OCI-LY3 (cell line): ENCODE measurements at regions not wholly inside any gene's neighbourhood (a gene's known extent, or its start where the extent isn't known, plus 50 kb on each side); places are given as distances from the start of the nearest gene placed in this dataset.

Experiments
- H2AFZ ChIP-seq: fragments of 200-600, 300-600 bp; shearing (Covaris generic); 2 replicates; pipeline ENCODE4 v1.6.0; 2014; ENCODE audit warnings: antibody characterized with exemption, low read depth, low read length
- H3K27ac ChIP-seq: fragments of 200-600, 300-600 bp; sonication (generic); 2 replicates; pipeline ENCODE4 v1.5.1; 2014; ENCODE audit warnings: mild to moderate bottlenecking, low read length, moderate library complexity, mixed read lengths
- H3K27me3 ChIP-seq: fragments of 200-600, 300-600 bp; sonication (generic); 2 replicates; pipeline ENCODE4 v1.6.1; 2014; ENCODE audit warnings: low read depth, low read length, mixed read lengths
- H3K36me3 ChIP-seq: fragments of 200-600, 300-600 bp; sonication (generic); replicated peaks from 2 replicates; pipeline ENCODE3; 2014; ENCODE audit warnings: low read depth, low read length, mixed read lengths
- H3K4me1 ChIP-seq: fragments of 300-600, 200-600 bp; sonication (generic); 2 replicates; pipeline ENCODE4 v1.6.1; 2014; ENCODE audit warnings: low read length, mixed read lengths
- H3K4me2 ChIP-seq: fragments of 200-600, 300-600 bp; sonication (generic); 2 replicates; pipeline ENCODE4 v1.6.1; 2014; ENCODE audit warnings: low read length, mixed read lengths
- H3K4me3 ChIP-seq: fragments of 300-600, 200-600 bp; sonication (generic); 2 replicates; pipeline ENCODE4 v1.5.1; 2014; ENCODE audit warnings: antibody characterized with exemption, mild to moderate bottlenecking, low read length, moderate library complexity
- H3K79me2 ChIP-seq: fragments of 300-600, 200-600 bp; shearing (Covaris generic); 2 replicates; pipeline ENCODE4 v1.6.1; 2014; ENCODE audit warnings: mild to moderate bottlenecking, low read length, mixed read lengths
- H3K9ac ChIP-seq: fragments of 300-600, 200-600 bp; shearing (Covaris generic); 2 replicates; pipeline ENCODE4 v1.6.0; 2014; ENCODE audit warnings: mild to moderate bottlenecking, low read length, moderate library complexity
- H3K9me3 ChIP-seq: fragments of 200-600, 300-600 bp; shearing (Covaris generic); 2 replicates; pipeline ENCODE4 v1.6.1; 2014; ENCODE audit warnings: low read length, mixed read lengths; ENCODE audit not compliant: insufficient read depth
- H4K20me1 ChIP-seq: fragments of 200-600, 300-600 bp; sonication (generic); 2 replicates; pipeline ENCODE4 v1.6.1; 2016; ENCODE audit warnings: low read length, mixed read lengths; ENCODE audit not compliant: insufficient read depth
- EZH2phosphoT487 ChIP-seq: fragments of 200-600 bp; shearing (Covaris generic); IDR thresholded peaks from 2 replicates; pipeline ENCODE4 v1.6.1; 2018; ENCODE audit warnings: antibody characterized with exemption, mixed run types, low read depth
- TF ChIP-seq, protein P1 (sequence below): fragments of 200-600, 300-600 bp; sonication (generic); IDR thresholded peaks from 2 replicates; pipeline ENCODE4 v1.5.1; 2014; ENCODE audit warnings: antibody characterized with exemption, low read length, low read depth

- Histone ChIP-seq H3K36me3 (no peaks in the 10 kb centered on the region), H3K9me3 (no peaks in the 10 kb centered on the region), H3K4me3 (no peak overlapping the region), H3K9ac (no peak overlapping the region), H3K27me3 (0 out of 2 replicates have a peak, but pooled peaks cover 2% of the 10 kb centered on the region), H4K20me1 (no peaks in the 10 kb centered on the region), H3K79me2 (no peaks in the 10 kb centered on the region), H3K27ac (no peak overlapping the region), H3K4me1 (peaks cover 21% of the 10 kb centered on the region), H2AFZ (no peak overlapping the region), H3K4me2 (no peak overlapping the region)
- no peak for TF ChIP-seq EZH2phosphoT487
- TF ChIP-seq, protein P1, sequence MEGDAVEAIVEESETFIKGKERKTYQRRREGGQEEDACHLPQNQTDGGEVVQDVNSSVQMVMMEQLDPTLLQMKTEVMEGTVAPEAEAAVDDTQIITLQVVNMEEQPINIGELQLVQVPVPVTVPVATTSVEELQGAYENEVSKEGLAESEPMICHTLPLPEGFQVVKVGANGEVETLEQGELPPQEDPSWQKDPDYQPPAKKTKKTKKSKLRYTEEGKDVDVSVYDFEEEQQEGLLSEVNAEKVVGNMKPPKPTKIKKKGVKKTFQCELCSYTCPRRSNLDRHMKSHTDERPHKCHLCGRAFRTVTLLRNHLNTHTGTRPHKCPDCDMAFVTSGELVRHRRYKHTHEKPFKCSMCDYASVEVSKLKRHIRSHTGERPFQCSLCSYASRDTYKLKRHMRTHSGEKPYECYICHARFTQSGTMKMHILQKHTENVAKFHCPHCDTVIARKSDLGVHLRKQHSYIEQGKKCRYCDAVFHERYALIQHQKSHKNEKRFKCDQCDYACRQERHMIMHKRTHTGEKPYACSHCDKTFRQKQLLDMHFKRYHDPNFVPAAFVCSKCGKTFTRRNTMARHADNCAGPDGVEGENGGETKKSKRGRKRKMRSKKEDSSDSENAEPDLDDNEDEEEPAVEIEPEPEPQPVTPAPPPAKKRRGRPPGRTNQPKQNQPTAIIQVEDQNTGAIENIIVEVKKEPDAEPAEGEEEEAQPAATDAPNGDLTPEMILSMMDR = no peak
Observed at GRCh38 chr2:118227698-118228508, 139.6 kb downstream of the INSIG2 start.

GRCh38 chr2:118225666-118226065 is 137.4 kb downstream of the INSIG2 start:
- no peak for TF ChIP-seq EZH2phosphoT487
- TF ChIP-seq, protein P1 = no peak
- Histone ChIP-seq H3K4me3 (no peak overlapping the region), H3K9ac (no peak overlapping the region), H3K27me3 (peaks cover 3% of the 10 kb centered on the region; the same call in 1 of the 2 replicates), H3K4me2 (no peak overlapping the region), H3K36me3 (no peaks in the 10 kb centered on the region), H4K20me1 (no peaks in the 10 kb centered on the region), H3K9me3 (no peaks in the 10 kb centered on the region), H3K79me2 (no peaks in the 10 kb centered on the region), H2AFZ (no peak overlapping the region), H3K27ac (no peak overlapping the region), H3K4me1 (peaks cover 30% of the 10 kb centered on the region)

DNA sequence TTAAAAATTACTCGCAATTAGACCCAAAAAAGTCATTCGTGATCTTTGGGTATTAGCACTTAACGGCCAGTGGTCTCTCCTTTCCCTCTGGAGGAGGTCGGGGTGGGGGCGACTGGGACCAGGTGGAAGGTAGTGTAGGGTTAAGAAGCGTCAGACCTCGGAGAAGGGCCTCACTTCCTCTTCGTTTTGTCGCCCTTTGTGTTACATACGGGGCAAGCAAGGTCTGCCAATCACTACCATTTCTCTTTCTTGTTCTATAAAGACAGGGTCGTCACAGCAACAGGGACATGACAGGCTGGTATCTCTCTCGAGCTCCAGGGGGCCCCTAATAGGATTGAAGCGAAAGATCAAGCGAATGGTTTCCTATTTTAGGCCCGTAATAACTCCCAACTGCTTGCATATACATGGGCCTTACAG is 136.6 kb downstream of the INSIG2 start:
- Histone ChIP-seq H3K36me3 (no peaks in the 10 kb centered on the region), H3K4me3 (peak overlapping the region; percentile 87), H3K27ac (no peak overlapping the region), H4K20me1 (no peaks in the 10 kb centered on the region), H3K4me1 (peaks cover 30% of the 10 kb centered on the region), H3K79me2 (no peaks in the 10 kb centered on the region), H2AFZ (peak overlapping the region; percentile 66), H3K27me3 (peaks cover 5% of the 10 kb centered on the region; the same call in 1 of the 2 replicates), H3K9ac (peak overlapping the region; percentile 68), H3K4me2 (peak overlapping the region; percentile 99), H3K9me3 (no peaks in the 10 kb centered on the region)
- TF ChIP-seq, protein P1 = no peak

DNA sequence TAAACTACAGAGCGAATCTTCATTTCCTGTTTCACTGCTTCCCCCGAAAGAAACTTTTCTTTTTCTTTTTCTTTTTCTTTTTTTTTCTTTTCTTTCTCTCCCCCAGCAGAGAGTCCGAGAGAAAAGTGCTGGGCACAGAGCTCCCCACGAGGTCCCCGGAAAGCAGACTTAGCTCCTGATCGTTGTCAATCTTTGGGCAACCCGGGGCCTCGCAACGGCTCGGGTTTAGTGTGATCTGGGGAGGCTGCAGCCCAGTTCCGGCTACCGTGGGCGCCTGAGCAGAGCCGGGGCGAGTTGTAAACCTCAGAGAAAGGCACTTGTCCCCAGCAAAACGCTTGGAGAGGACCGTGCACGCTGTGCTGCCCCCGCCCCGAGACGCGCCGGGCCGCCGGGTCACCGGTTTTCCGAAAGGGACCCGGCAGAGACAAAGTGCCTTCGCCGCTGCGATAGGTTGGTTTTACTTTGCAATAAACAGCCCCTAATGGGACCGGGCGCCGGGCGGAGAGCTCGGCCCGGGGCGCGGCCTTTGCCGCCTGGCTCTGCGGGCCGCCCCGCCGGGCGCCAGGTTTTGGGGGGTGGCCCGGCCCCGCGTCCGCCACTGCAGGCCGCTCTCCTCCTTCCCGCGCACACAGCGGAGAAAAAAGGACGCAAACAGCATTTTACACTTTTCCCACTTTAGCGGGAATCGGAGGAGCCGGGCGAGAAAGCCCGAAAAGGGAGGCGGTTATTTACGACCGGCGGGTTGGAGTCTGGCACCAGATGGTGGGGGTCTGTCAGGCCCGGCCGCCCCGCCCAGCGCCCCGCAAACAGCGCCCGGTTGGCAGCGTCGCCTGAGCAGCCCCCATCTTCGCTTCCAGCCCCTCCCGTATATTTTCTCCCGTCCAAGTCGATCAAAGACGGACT is 136.0 kb downstream of the INSIG2 start:
- Histone ChIP-seq H3K27ac (peak overlapping the region; percentile 10; the same call in 1 of the 2 replicates), H3K4me2 (peak overlapping the region; percentile 99), H3K9ac (peak overlapping the region; percentile 68), H3K4me3 (peak overlapping the region; percentile 87), H3K9me3 (no peaks in the 10 kb centered on the region), H3K79me2 (no peaks in the 10 kb centered on the region), H3K27me3 (peaks cover 5% of the 10 kb centered on the region; the same call in 1 of the 2 replicates), H4K20me1 (no peaks in the 10 kb centered on the region), H3K4me1 (peaks cover 30% of the 10 kb centered on the region), H3K36me3 (no peaks in the 10 kb centered on the region), H2AFZ (peak overlapping the region; percentile 66)
- TF ChIP-seq EZH2phosphoT487 = no peak
- TF ChIP-seq, protein P1 = no peak
